SW480 (cell line): ENCODE measurements at regions not wholly inside any gene's neighbourhood (a gene's known extent, or its start where the extent isn't known, plus 50 kb on each side); places are given as distances from the start of the nearest gene placed in this dataset.

ENCODE experiments used
- DNase-seq: peaks from one replicate; pipeline ENCODE4 v3.0.0-alpha.2; 2016; ENCODE audit warnings: low spot score

- DNase-seq, result no peak
Measured at GRCh38 chr3:95926904-95927501, 887.4 kb upstream of the EPHA6 start.

- DNase-seq, result no peak
Measured at GRCh38 chr3:95934181-95934580, 880.2 kb upstream of the EPHA6 start.

- DNase-seq, result no peak
Measured at GRCh38 chr3:95939235-95939809, 875.1 kb upstream of the EPHA6 start.

- DNase-seq, result no peak
Measured at GRCh38 chr3:95965704-95966336, 848.6 kb upstream of the EPHA6 start.

- no peak for DNase-seq
Measured at GRCh38 chr3:95971573-95971972, 842.8 kb upstream of the EPHA6 start.

GRCh38 chr3:95994338-95994737, 820.1 kb upstream of the EPHA6 start:
- DNase-seq, result no peak

GRCh38 chr3:96000966-96001365, 813.4 kb upstream of the EPHA6 start:
- no peak for DNase-seq

GRCh38 chr3:96007650-96008195, 806.7 kb upstream of the EPHA6 start:
- DNase-seq, result no peak

GRCh38 chr3:96012939-96013338, 801.5 kb upstream of the EPHA6 start:
- DNase-seq, result no peak

- DNase-seq, result no peak
Measured at GRCh38 chr3:96017556-96017955, 796.8 kb upstream of the EPHA6 start.

GRCh38 chr3:96022676-96023075, 791.7 kb upstream of the EPHA6 start:
- no peak for DNase-seq

- DNase-seq, result no peak
Measured at GRCh38 chr3:96027718-96028117, 786.7 kb upstream of the EPHA6 start.

- no peak for DNase-seq
Measured at GRCh38 chr3:96039632-96040031, 774.8 kb upstream of the EPHA6 start.

- no peak for DNase-seq
Measured at GRCh38 chr3:96059301-96059700, 755.1 kb upstream of the EPHA6 start.

- DNase-seq, result no peak
Measured at GRCh38 chr3:96069065-96069464, 745.3 kb upstream of the EPHA6 start.

- DNase-seq, result no peak
Measured at GRCh38 chr3:96070678-96071077, 743.7 kb upstream of the EPHA6 start.

GRCh38 chr3:96071097-96071496, 743.3 kb upstream of the EPHA6 start:
- DNase-seq, result no peak

- no peak for DNase-seq
Measured at GRCh38 chr3:96072226-96072625, 742.2 kb upstream of the EPHA6 start.

- DNase-seq, result no peak
Measured at GRCh38 chr3:96083610-96084009, 730.8 kb upstream of the EPHA6 start.

GRCh38 chr3:96086018-96086417, 728.4 kb upstream of the EPHA6 start:
- DNase-seq, result no peak

- DNase-seq, result no peak
Measured at GRCh38 chr3:96101006-96101560, 713.3 kb upstream of the EPHA6 start.

GRCh38 chr3:96106701-96107100, 707.7 kb upstream of the EPHA6 start:
- no peak for DNase-seq
